Activated T-cell treated with anti-CD3 and anti-CD28 coated beads for 24 hours (primary cell): ENCODE measurements at regions not wholly inside any gene's neighbourhood (a gene's known extent, or its start where the extent isn't known, plus 50 kb on each side); places are given as distances from the start of the nearest gene placed in this dataset.
"Not testable (repeated sequence)": the region's sequence is repeated elsewhere in the genome, so short reads cannot be mapped to it uniquely, and the experiment has no call there.

Experiments
- DNase-seq: peaks from one replicate; pipeline ENCODE4 v3.0.0-alpha.2; 2020; ENCODE audit warnings: low read depth

- DNase-seq, result no peak
Observed at GRCh38 chr3:181265750-181266333, 276.3 kb upstream of the DNAJC19 start.

DNA sequence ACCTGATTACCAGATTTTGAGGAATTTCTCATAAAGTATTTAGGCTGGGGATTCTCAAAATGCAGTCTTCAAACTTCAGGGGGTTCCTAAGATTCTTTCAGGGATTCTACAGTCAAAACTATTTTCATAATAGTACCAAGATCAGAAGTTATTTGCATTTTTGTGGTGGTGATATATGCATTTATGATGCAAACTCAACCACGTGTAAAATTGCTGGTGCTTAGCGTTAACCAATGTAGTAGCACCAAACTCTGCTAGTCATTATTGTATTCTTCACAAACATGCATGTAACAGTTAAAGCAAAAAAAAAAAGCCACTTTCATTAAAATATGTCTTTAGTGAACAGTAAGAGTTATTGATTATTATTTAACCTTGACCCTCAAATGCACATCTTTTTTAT lies 274.9 kb upstream of the DNAJC19 start:
- DNase-seq, result no peak

DNA sequence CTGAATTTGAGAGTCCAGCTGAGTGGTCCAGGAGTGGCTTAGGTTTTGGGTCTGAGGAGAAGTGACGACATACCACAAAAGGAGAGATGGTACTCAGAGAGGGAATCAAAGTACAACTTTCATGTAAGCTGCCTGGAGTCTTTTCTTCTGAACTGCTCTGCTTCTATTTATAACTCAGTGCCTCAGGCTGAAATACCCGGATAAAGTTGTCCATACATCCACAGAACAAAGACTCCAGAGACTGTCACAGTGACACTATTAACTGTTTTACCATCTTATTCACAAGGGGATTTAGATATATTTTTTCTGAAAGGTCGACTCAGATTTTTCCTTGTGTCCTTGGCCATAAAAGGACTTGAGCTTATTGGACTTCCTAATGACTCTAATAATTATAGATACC lies 264.3 kb upstream of the DNAJC19 start:
- DNase-seq, result no peak

GRCh38 chr3:181252631-181253030 lies 263.1 kb upstream of the DNAJC19 start:
- no peak for DNase-seq

DNA sequence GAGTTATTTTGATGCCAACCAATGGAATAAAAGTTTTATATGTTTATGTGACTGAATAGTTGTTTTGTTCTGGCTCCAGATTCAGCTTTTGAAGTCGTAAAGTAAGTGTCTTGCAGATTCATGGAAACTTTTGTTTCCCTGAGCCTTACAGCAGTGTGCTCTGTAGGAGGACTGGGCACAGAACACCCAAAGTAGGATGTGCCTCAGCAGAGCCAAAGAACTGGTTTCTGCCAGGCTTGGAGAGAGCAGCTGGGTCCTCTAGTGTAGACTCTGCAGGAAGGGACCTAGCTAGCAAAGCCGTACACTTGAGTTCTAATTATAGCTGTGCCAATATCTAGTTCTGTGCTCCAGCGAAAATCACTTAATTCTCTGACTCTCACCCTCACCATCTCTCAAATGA lies 261.2 kb upstream of the DNAJC19 start:
- no peak for DNase-seq

DNA sequence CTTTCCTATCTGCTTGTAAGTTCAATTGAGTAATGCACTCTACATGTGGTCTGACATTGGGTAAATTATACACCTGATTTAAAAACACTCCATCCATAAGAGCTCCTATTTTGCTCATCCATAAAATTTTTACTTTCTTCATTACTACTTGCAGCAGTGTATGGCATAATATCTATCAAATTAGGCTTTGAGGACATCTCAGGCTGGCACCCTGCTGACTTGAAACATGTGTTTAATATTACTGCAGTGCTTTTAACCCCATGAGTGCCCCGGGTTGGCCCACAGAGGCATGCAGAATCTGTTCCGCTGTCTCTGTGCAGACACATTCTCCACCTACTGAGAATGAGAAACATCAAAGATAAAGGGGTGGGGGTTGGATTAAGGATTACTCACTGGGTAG lies 249.9 kb upstream of the DNAJC19 start:
- DNase-seq, result no peak

DNA sequence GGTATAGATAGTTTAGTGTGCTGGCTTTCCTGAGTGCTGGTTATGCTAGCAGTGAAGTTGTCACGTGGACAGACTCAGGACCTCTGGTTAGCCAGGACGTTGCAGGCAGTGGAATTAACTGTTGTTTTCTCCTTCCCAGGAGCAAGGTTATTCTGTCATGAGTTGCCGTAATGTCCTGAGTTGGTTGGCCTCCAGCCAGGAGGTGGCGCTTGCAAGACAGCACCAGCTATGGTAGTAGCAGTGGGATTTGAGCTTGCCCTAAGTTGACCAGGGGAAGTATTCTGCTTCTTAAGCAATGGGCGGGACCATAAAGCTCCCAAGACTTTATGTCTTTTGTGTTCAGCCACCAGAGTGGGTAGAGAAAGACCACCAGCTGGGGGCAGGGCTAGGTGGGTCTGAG lies 240.7 kb upstream of the DNAJC19 start:
- no peak for DNase-seq

DNA sequence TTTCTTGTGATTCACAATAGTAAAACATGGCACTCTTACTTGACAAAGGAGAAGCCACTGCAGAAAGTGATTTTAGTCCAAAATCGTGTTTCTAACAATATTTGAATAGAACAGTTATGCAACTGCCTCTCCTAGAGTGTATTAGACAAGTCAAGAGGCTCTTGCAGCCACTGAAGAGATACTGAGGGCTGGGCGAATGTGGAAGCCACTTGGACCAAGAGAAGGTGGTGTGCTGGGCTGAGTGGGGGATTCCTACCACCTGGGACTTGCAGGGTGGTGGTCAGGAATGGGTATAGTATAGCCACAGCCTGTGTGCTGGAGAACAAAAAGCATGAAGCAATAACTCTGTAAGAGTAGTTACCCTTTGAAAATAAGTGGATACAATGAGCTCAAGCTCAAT lies 223.8 kb upstream of the DNAJC19 start:
- no peak for DNase-seq

GRCh38 chr3:181212271-181212670 lies 222.7 kb upstream of the DNAJC19 start:
- DNase-seq, result no peak

GRCh38 chr3:181210275-181210674 lies 220.7 kb upstream of the DNAJC19 start:
- no peak for DNase-seq

DNA sequence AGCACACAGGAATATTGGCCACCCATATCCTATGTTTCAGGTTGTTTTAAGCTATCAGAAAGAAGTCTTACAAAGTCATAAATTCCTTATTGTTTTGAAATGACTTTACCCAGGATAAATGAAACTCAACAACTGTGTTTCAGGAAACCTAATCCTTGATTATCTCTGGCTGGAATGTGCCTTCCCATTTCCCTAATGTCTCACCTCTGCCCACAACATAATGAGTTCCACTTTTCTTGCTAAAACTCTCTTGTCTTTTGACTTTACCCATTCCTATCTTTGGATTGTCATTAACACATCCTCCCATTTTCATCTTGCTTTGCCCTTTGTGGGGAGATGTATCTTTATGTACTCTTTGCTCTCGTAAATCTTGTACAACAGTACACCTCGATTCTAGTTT lies 200.0 kb upstream of the DNAJC19 start:
- DNase-seq, result no peak

- no peak for DNase-seq
Observed at GRCh38 chr3:181183764-181184163, 194.2 kb upstream of the DNAJC19 start.

DNA sequence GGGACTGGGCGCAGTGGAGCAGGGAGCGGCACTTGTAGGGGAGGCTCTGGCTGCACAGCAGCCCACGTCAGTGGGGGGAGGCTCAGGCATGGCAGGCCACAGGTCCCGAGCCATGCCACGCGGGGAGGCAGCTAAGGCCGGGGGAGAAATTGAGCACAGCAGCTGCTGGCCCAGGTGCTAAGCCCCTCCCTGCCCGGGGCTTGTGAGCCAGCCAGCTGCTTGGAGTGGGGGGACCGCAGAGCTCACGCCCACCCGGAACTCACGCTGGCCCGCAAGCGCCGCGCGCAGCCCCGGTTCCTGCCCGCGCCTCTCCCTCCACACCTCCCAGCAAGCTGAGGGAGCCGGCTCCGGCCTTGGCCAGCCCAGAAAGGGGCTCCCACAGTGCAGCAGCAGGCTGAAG lies 193.5 kb upstream of the DNAJC19 start:
- not testable (repeated sequence) for DNase-seq

GRCh38 chr3:181178991-181179390 lies 189.5 kb upstream of the DNAJC19 start:
- no peak for DNase-seq

DNA sequence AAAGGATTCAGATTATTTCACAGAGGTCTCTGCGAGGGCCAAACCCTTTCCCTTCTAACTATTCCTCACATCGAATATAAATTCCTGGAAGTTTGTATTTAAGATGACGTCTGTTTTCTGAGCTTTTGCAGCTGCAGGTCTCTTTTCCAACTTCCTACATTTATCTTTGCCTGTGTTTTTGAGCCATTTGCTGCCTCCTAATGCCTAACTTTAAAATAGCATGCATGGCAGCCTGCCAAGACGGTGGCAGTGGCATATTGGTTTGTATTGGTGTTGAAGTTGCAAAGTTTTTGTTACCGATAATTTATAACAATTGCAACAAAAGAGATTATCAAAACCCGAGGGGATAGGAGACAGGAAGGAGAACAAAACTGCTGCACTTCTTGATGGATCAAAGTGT lies 187.1 kb upstream of the DNAJC19 start:
- DNase-seq, result peak; percentile 19

GRCh38 chr3:181174676-181175233 lies 185.2 kb upstream of the DNAJC19 start:
- DNase-seq, result no peak

GRCh38 chr3:181174022-181174421 lies 184.5 kb upstream of the DNAJC19 start:
- no peak for DNase-seq

- DNase-seq, result no peak
Observed at GRCh38 chr3:181173227-181173626, 183.7 kb upstream of the DNAJC19 start.

DNA sequence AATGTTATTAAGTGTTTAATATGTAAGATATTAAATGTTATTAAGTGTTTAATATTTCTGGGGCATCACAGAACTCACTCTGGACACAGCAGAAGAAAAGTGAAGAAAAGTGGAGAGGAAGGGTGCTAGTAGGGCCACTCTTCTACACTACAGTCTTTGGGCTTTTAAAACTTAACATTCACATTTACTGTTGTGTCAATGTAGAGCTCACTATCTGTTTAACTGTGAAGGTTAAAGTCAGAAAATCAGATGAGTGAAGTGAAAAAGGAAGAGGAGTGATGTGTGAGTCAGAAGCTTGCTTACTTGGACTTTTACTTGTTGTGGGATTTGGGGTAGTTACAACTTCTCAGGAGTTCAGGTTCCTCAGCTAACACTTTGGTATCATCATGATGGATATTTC lies 145.3 kb upstream of the DNAJC19 start:
- DNase-seq, result no peak

DNA sequence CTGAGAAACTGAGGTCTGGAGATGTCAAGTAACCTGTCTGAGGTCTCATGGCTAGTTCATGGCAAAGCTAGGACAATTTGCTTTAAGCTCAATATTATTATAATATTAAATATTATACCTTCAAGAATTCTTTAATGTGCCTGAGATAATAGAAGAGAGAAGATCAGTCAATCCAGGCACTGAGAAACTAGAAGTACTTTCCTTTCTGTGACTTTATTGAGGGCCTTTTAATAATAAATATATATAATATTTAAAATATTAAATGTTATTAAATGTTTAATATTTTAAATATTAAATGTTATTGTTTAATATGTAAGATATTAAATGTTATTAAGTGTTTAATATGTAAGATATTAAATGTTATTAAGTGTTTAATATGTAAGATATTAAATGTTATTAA lies 144.3 kb upstream of the DNAJC19 start:
- no peak for DNase-seq

GRCh38 chr3:181105646-181106045 lies 116.1 kb upstream of the DNAJC19 start:
- no peak for DNase-seq

- DNase-seq, result no peak
Observed at GRCh38 chr3:181103605-181104004, 114.1 kb upstream of the DNAJC19 start.

DNA sequence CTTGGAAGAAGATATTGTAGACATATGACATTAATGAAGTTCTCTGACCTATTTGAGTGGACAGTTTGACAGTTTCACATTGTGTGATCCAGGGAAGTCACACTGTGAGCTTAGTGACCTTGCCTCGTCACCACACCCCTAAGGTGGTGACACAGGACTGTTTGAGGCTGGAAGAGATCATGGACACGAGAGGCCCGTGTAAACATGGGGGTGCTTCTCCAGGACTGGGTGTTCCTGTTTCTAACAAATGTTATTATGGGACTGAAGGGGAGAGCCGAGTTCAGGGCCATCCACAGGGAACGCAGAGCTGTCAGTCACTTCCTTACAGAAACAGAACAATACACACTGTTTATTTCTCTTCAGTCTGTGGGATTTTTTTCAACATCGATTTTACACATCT lies 96.5 kb upstream of the DNAJC19 start:
- DNase-seq, result no peak

DNA sequence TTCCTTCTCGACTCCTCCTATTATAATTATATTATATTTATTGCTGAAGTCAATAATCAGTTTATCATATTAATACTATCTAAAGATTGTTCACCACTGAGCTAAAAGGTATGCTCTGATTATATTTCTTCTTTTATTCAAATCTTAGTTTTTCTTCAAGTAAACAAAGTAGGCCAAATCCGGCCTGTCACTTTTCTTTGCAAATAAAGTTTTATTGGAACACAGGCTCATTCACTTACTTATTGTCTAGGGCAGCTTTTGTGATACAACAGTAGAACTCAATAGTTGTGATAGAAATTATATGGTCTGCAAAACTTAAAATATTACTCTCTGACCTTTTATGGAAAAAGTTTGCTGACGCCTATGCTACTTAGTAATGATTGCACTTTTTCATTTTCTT lies 92.4 kb upstream of the DNAJC19 start:
- no peak for DNase-seq

GRCh38 chr3:181076558-181076957 lies 87.0 kb upstream of the DNAJC19 start:
- no peak for DNase-seq
